IMR-90 (cell line): ENCODE measurements at regions not wholly inside any gene's neighbourhood (a gene's known extent, or its start where the extent isn't known, plus 50 kb on each side); places are given as distances from the start of the nearest gene placed in this dataset.

Experiments used
- ATAC-seq: fragments of 200-7000 bp; cut with Tn5 transposase; 2 replicates; pipeline ENCODE4 v1.9.1; 2020; ENCODE audit warnings: low read depth, mild to moderate bottlenecking, moderate library complexity
- BruUV-seq: library from RNA; stranded (reverse); fragments of 400-500 nt; replicated peaks from 2 replicates; lab custom pipeline; 2021; lab: Mats Ljungman, UMichigan
- CTCF ChIA-PET: fragments of 300-600 bp; formaldehyde crosslinking; extraction: SDS; loops from one replicate; lab custom pipeline; 2021; ENCODE audit warnings: antibody characterized with exemption; lab: Yijun Ruan, JAX
- POLR2A ChIA-PET: fragments of 300-600 bp; sonication (Branson Sonifier 250); formaldehyde crosslinking; loops from one replicate; lab custom pipeline; 2022; ENCODE audit warnings: antibody characterized with exemption; ENCODE audit not compliant: unreplicated experiment; lab: Charles Lee
- DNase-seq: peaks from one replicate; pipeline ENCODE4 v3.0.0; 2013
- H2AFZ ChIP-seq: replicated peaks from 2 replicates; pipeline ENCODE3; 2013; ENCODE audit warnings: low read length, mild to moderate bottlenecking; ENCODE audit not compliant: poor library complexity
- H2AK5ac ChIP-seq: 2 replicates; pipeline ENCODE4 v1.6.1; 2013; ENCODE audit warnings: low read depth, low read length, inconsistent platforms
- H2AK9ac ChIP-seq: replicated peaks from 2 replicates; pipeline ENCODE3; 2013; ENCODE audit warnings: mild to moderate bottlenecking, low read depth, low read length, moderate library complexity; ENCODE audit not compliant: poor library complexity
- H2BK120ac ChIP-seq: 2 replicates; pipeline ENCODE4 v1.6.1; 2013; ENCODE audit warnings: low read depth, low read length, inconsistent platforms
- H2BK15ac ChIP-seq: 3 replicates; pipeline ENCODE4 v1.6.1; 2013; ENCODE audit warnings: low read depth, low read length, inconsistent platforms
- H2BK20ac ChIP-seq: 2 replicates; pipeline ENCODE4 v1.6.1; 2013; ENCODE audit warnings: low read depth, mild to moderate bottlenecking, inconsistent platforms, low read length, moderate library complexity
- H2BK5ac ChIP-seq: 2 replicates; pipeline ENCODE4 v1.6.1; 2013; ENCODE audit warnings: mild to moderate bottlenecking, low read depth, low read length, inconsistent platforms; ENCODE audit not compliant: poor library complexity, severe bottlenecking
- H3K14ac ChIP-seq: replicated peaks from 2 replicates; pipeline ENCODE4 v1.6.1; 2013; ENCODE audit warnings: low read depth, low read length, inconsistent platforms
- H3K18ac ChIP-seq: 2 replicates; pipeline ENCODE4 v1.6.1; 2013; ENCODE audit warnings: low read depth, low read length, control low read depth
- H3K23ac ChIP-seq: 2 replicates; pipeline ENCODE4 v1.6.1; 2013; ENCODE audit warnings: low read depth, low read length, inconsistent platforms
- H3K27ac ChIP-seq: 2 replicates; pipeline ENCODE4 v1.5.1; 2013; ENCODE audit warnings: mild to moderate bottlenecking, control low read depth, low read length; ENCODE audit not compliant: insufficient read depth
- H3K27me3 ChIP-seq: 2 replicates; pipeline ENCODE4 v1.6.1; 2013; ENCODE audit warnings: low read length; ENCODE audit not compliant: control insufficient read depth, insufficient read depth
- H3K36me3 ChIP-seq: 2 replicates; pipeline ENCODE4 v1.6.1; 2013; ENCODE audit warnings: low read length, mixed read lengths; ENCODE audit not compliant: control insufficient read depth, insufficient read depth
- H3K4ac ChIP-seq: 2 replicates; pipeline ENCODE4 v1.6.1; 2013; ENCODE audit warnings: low read depth, low read length, inconsistent platforms
- H3K4me1 ChIP-seq: 2 replicates; pipeline ENCODE4 v1.6.1; 2013; ENCODE audit warnings: low read length, mixed read lengths; ENCODE audit not compliant: control insufficient read depth, insufficient read depth
- H3K4me2 ChIP-seq: 2 replicates; pipeline ENCODE4 v1.6.1; 2013; ENCODE audit warnings: low read depth, mild to moderate bottlenecking, control low read depth, low read length, moderate library complexity
- H3K4me3 ChIP-seq: 2 replicates; pipeline ENCODE4 v1.5.1; 2013; ENCODE audit warnings: low read depth, mild to moderate bottlenecking, control low read depth, low read length, moderate library complexity; ENCODE audit not compliant: insufficient read depth
- H3K56ac ChIP-seq: 2 replicates; pipeline ENCODE4 v1.6.1; 2013; ENCODE audit warnings: low read length, inconsistent platforms; ENCODE audit not compliant: insufficient read depth; ENCODE audit errors: extremely low read depth
- H3K79me1 ChIP-seq, 2 experiments: 2 replicates each; pipeline ENCODE4 v1.6.1; 2013; ENCODE audit warnings: low read length in 2 of 2, inconsistent platforms in 1 of 2, low read depth in 1 of 2
- H3K9ac ChIP-seq: 2 replicates; pipeline ENCODE4 v1.6.1; 2013; ENCODE audit warnings: low read depth, low read length, control low read depth
- H3K9me1 ChIP-seq: 2 replicates; pipeline ENCODE4 v1.6.1; 2013; ENCODE audit warnings: low read length, inconsistent platforms; ENCODE audit not compliant: insufficient read depth
- H3K9me3 ChIP-seq: 2 replicates; pipeline ENCODE4 v1.6.1; 2013; ENCODE audit warnings: low read length; ENCODE audit not compliant: control insufficient read depth, insufficient read depth
- H4K20me1 ChIP-seq: 2 replicates; pipeline ENCODE4 v1.6.1; 2013; ENCODE audit warnings: low read length, inconsistent platforms; ENCODE audit not compliant: insufficient read depth
- H4K5ac ChIP-seq: 2 replicates; pipeline ENCODE4 v1.6.1; 2013; ENCODE audit warnings: mild to moderate bottlenecking, low read depth, low read length, control low read depth
- H4K8ac ChIP-seq, 2 experiments: 2 replicates each; pipeline ENCODE4 v1.6.1; 2013; ENCODE audit warnings: low read depth in 2 of 2, low read length in 2 of 2, control low read depth in 1 of 2, inconsistent platforms in 1 of 2
- H4K91ac ChIP-seq: 2 replicates; pipeline ENCODE4 v1.6.1; 2013; ENCODE audit warnings: low read depth, low read length, inconsistent platforms; ENCODE audit not compliant: insufficient read depth
- CEBPB ChIP-seq: IDR thresholded peaks from 2 replicates; pipeline ENCODE4 v1.6.1; 2012; ENCODE audit warnings: low read depth, low read length, improper control_type of control experiment
- CHD1 ChIP-seq: IDR thresholded peaks from 2 replicates; pipeline ENCODE4 v1.6.1; 2012; ENCODE audit warnings: low read depth, low read length, improper control_type of control experiment
- FOS ChIP-seq: fragments of 150-350 bp; IDR thresholded peaks from 2 replicates; pipeline ENCODE4 v1.6.1; 2016; ENCODE audit warnings: low read depth, low read length
- MAZ ChIP-seq: IDR thresholded peaks from 2 replicates; pipeline ENCODE4 v1.6.1; 2012; ENCODE audit warnings: low read depth, mild to moderate bottlenecking, low read length, improper control_type of control experiment, moderate library complexity, borderline replicate concordance
- NFE2L2 ChIP-seq: fragments of 150-350 bp; IDR thresholded peaks from 2 replicates; pipeline ENCODE4 v1.6.1; 2016; ENCODE audit warnings: low read depth, mild to moderate bottlenecking, low read length
- RCOR1 ChIP-seq: IDR thresholded peaks from 2 replicates; pipeline ENCODE4 v1.6.1; 2012; ENCODE audit warnings: mild to moderate bottlenecking, low read length, improper control_type of control experiment; ENCODE audit not compliant: insufficient replicate concordance
- RFX5 ChIP-seq: IDR thresholded peaks from 2 replicates; pipeline ENCODE4 v1.8.0; 2012; ENCODE audit warnings: low read depth, mild to moderate bottlenecking, low read length, moderate library complexity
- SMC3 ChIP-seq: fragments of 150-350 bp; IDR thresholded peaks from 2 replicates; pipeline ENCODE4 v1.6.1; 2016; ENCODE audit warnings: low read depth, mild to moderate bottlenecking, antibody characterized with exemption, low read length, moderate library complexity
- WGBS, 2 experiments: methylation state at CpG; one replicate each; pipeline versions ENCODE4 v1.1.5 to v1.1.7; 2013; ENCODE audit warnings: missing lambda C conversion rate in 2 of 2; ENCODE audit not compliant: insufficient read length in 1 of 2; ENCODE audit errors: extremely low coverage in 2 of 2; 5-methylcytosine and 5-hydroxymethylcytosine counted together
- dilution Hi-C: fragments of 300-500 bp; cut with HindIII; formaldehyde crosslinking; loops from one replicate; pipeline ENCODE4 v1.14.3; 2018; ENCODE audit warnings: low sequenced_read_pairs; ENCODE audit not compliant: unreplicated experiment
- in situ Hi-C: fragments of 300-500 bp; cut with MboI; formaldehyde crosslinking; loops from 3 replicates; pipeline ENCODE4 v1.14.3; 2019; ENCODE audit warnings: low sequenced_read_pairs, inconsistent platforms, mixed read lengths
- intact Hi-C: fragments of 100-400 bp; cut with micrococcal nuclease; formaldehyde crosslinking; loops from 2 replicates; pipeline ENCODE4 v1.10.0; 2022
- TF ChIP-seq, protein P1 (sequence below): fragments of 150-350 bp; IDR thresholded peaks from 2 replicates; pipeline ENCODE4 v1.6.1; 2017; ENCODE audit warnings: mild to moderate bottlenecking, antibody characterized with exemption, low read length, low read depth
- TF ChIP-seq, protein P2 (sequence below): fragments of 150-350 bp; IDR thresholded peaks from 2 replicates; pipeline ENCODE4 v1.6.1; 2016; ENCODE audit warnings: low read depth, mild to moderate bottlenecking, low read length, moderate library complexity, borderline replicate concordance

DNA sequence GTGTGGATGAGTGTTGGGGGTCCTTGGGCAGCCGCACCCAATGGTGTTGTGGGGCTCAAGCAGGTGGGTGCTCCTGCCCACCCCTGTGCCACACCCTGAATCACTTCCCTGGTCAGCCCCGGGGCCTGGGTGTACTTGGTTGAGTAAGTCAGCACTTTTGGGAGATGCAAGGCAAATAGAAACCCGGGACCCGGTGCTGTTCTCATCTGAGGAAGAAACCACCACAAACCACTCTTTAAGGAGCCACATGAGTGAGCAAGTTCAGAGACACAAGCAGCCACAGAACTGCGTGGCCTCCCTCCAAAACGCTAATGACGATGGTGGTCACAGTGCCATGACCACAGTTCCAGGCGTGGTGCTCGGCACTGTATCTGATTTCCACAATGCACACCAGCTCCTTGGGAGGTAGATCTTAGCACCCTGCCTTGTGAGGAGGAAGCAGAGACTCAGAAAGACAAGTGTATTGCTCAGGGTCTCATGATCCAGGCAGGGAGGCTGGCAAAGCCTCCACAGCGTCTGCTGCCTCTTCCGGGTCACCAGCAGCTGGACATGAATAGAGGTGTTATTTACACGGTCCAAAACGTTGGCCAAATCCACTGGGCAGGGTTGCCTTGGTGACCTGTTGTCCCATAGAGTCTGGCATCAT, 118.2 kb upstream of the ALDH1A3 start:
- H2AFZ ChIP-seq = no peak overlapping the region
- in situ Hi-C loops = no loop called here

More for the DNA sequence above, 118.2 kb upstream of the ALDH1A3 start:
- BruUV-seq = no TSS peak
- H3K18ac ChIP-seq = no peak overlapping the region; the same call in 1 of the 2 replicates
- H2AK5ac ChIP-seq = peak overlapping the region; percentile 79
- no peaks in the 10 kb centered on the region for H3K27me3 ChIP-seq
- H3K56ac ChIP-seq = no peak overlapping the region
- no peaks in the 10 kb centered on the region for H3K79me1 ChIP-seq
- H4K20me1 ChIP-seq = no peaks in the 10 kb centered on the region
- 0 out of 2 replicates have a peak overlapping the region, but pooled peaks have one; percentile 15 for H3K14ac ChIP-seq
- H3K9me3 ChIP-seq = no peaks in the 10 kb centered on the region
- no peak overlapping the region for H3K9ac ChIP-seq
- no peak for DNase-seq
- H4K5ac ChIP-seq = no peak overlapping the region
- 81% methylated on average over 6 of the region's 13 CpGs; no CpG with 5 or more reads in 1 of the 2 experiments for WGBS, 2 experiments
- H3K23ac ChIP-seq = no peak overlapping the region
- TF ChIP-seq NFE2L2 (no peak), CEBPB (no peak), MAZ (no peak), CHD1 (no peak), SMC3 (no peak), RFX5 (no peak), RCOR1 (no peak), FOS (no peak)
- TF ChIP-seq, protein P1, sequence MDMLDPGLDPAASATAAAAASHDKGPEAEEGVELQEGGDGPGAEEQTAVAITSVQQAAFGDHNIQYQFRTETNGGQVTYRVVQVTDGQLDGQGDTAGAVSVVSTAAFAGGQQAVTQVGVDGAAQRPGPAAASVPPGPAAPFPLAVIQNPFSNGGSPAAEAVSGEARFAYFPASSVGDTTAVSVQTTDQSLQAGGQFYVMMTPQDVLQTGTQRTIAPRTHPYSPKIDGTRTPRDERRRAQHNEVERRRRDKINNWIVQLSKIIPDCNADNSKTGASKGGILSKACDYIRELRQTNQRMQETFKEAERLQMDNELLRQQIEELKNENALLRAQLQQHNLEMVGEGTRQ = no peak
- TF ChIP-seq, protein P2, sequence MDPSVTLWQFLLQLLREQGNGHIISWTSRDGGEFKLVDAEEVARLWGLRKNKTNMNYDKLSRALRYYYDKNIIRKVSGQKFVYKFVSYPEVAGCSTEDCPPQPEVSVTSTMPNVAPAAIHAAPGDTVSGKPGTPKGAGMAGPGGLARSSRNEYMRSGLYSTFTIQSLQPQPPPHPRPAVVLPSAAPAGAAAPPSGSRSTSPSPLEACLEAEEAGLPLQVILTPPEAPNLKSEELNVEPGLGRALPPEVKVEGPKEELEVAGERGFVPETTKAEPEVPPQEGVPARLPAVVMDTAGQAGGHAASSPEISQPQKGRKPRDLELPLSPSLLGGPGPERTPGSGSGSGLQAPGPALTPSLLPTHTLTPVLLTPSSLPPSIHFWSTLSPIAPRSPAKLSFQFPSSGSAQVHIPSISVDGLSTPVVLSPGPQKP = no peak
- ChIA-PET CTCF (interaction anchor here (0.7 kb wide), 1 partner anchor 36 kb away, joined by 4 read pairs; no protein-coding TSS in a partner anchor), POLR2A (no interaction called here)
- ATAC-seq = no peak
- H3K27ac ChIP-seq = no peak overlapping the region
- H3K4ac ChIP-seq = peak overlapping the region; percentile 56
- 0 out of 2 replicates have a peak overlapping the region, but pooled peaks have one; percentile 9 for H4K91ac ChIP-seq
- peak overlapping the region; percentile 45 for H2BK120ac ChIP-seq
- no peaks in the 10 kb centered on the region for H3K36me3 ChIP-seq
- no peak overlapping the region for H2BK5ac ChIP-seq
- H2BK15ac ChIP-seq = peak overlapping the region; percentile 21; the same call in 1 of the 3 replicates
- dilution Hi-C loops (no loop called here), intact Hi-C loops (no loop called here)
- no peak overlapping the region for H4K8ac ChIP-seq
- peak overlapping the region; percentile 31 for H2AK9ac ChIP-seq
- peak overlapping the region; percentile 21 for H2BK20ac ChIP-seq
- peaks cover 9% of the 10 kb centered on the region; the same call in 1 of the 2 replicates for H3K9me1 ChIP-seq
- no peak overlapping the region for H3K4me2 ChIP-seq
- H3K4me1 ChIP-seq = peaks cover 15% of the 10 kb centered on the region
- no peak overlapping the region for H3K4me3 ChIP-seq
